Endothelial cell of umbilical vein (primary cell): ENCODE measurements at regions not wholly inside any gene's neighbourhood (a gene's known extent, or its start where the extent isn't known, plus 50 kb on each side); places are given as distances from the start of the nearest gene placed in this dataset.

Experiments used
- BruUV-seq: library from RNA; stranded (reverse); fragments of 400-500 nt; replicated peaks from 2 replicates; lab custom pipeline; 2021; lab: Mats Ljungman, UMichigan
- CTCF ChIA-PET: fragments of 300-600, 350-600 bp; sonication (Branson Sonifier 250); formaldehyde crosslinking; loops from one replicate; lab custom pipeline; 2021; ENCODE audit warnings: antibody characterized with exemption, inconsistent platforms; lab: Charles Lee
- POLR2A ChIA-PET: fragments of 300-600, 350-600 bp; sonication (Branson Sonifier 250); formaldehyde crosslinking; loops from one replicate; lab custom pipeline; 2021; ENCODE audit warnings: antibody characterized with exemption, inconsistent platforms; lab: Charles Lee
- DNase-seq: peaks from one replicate; pipeline ENCODE4 v3.0.0-alpha.2; 2011; ENCODE audit warnings: low read depth, low spot score
- FAIRE-seq: peaks from 2 replicates; lab custom pipeline; 2011; peaks lifted over from hg19 to GRCh38; lab: Jason Lieb, UNC
- H2AFZ ChIP-seq: 2 replicates; pipeline ENCODE4 v1.6.0; 2012; ENCODE audit warnings: low read depth, low read length, control low read depth, inconsistent platforms
- H3K27ac ChIP-seq: 2 replicates; pipeline ENCODE4 v1.5.1; 2011; ENCODE audit warnings: low read depth, mild to moderate bottlenecking, control low read depth, low read length, moderate library complexity; ENCODE audit not compliant: insufficient read depth
- H3K27me3 ChIP-seq, 2 experiments: 2 replicates each; pipeline versions ENCODE4 v1.6.0 to v1.6.1; 2011; ENCODE audit warnings: low read length in 2 of 2, mixed read lengths in 1 of 2; ENCODE audit not compliant: control insufficient read depth in 2 of 2, insufficient read depth in 2 of 2
- H3K36me3 ChIP-seq, 2 experiments: 2 replicates in 1 of 2; 3 replicates in 1 of 2; pipeline ENCODE4 v1.5.1; 2011; ENCODE audit warnings: low read length in 2 of 2, mild to moderate bottlenecking in 1 of 2, moderate library complexity in 1 of 2; ENCODE audit not compliant: control insufficient read depth in 2 of 2, insufficient read depth in 2 of 2; ENCODE audit errors: extremely low read depth in 1 of 2
- H3K4me1 ChIP-seq: 3 replicates; pipeline ENCODE4 v1.5.1; 2011; ENCODE audit warnings: mild to moderate bottlenecking, low read length; ENCODE audit not compliant: control insufficient read depth, insufficient read depth; ENCODE audit errors: extremely low read depth
- H3K4me2 ChIP-seq: 2 replicates; pipeline ENCODE4 v1.6.1; 2011; ENCODE audit warnings: low read length, control low read depth, mixed read lengths; ENCODE audit not compliant: insufficient read depth
- H3K4me3 ChIP-seq, 3 experiments: fragments of 200-600 bp in 1 of 3; sonication (generic), shearing (Covaris generic) in 1 of 3; replicated peaks in 1 of 3; 2 replicates each; pipeline ENCODE4 v1.5.1; 2011 to 2016; ENCODE audit warnings: control low read depth in 3 of 3, low read length in 3 of 3, mild to moderate bottlenecking in 2 of 3, inconsistent platforms in 1 of 3, low read depth in 1 of 3, moderate library complexity in 1 of 3; ENCODE audit not compliant: insufficient read depth in 1 of 3
- H3K79me2 ChIP-seq: 2 replicates; pipeline ENCODE4 v1.6.0; 2012; ENCODE audit warnings: low read length, inconsistent platforms; ENCODE audit not compliant: control insufficient read depth, insufficient read depth
- H3K9ac ChIP-seq: replicated peaks from 2 replicates; pipeline ENCODE3; 2011; ENCODE audit warnings: low read length, control low read depth; ENCODE audit not compliant: insufficient read depth; ENCODE audit errors: extremely low read depth
- H3K9me1 ChIP-seq: replicated peaks from 3 replicates; pipeline ENCODE4 v1.6.0; 2011; ENCODE audit warnings: mild to moderate bottlenecking, low read length; ENCODE audit not compliant: control insufficient read depth, insufficient read depth; ENCODE audit errors: extremely low read depth
- H3K9me3 ChIP-seq: replicated peaks from 2 replicates; pipeline ENCODE4 v1.5.1; 2012; ENCODE audit warnings: low read length, inconsistent platforms; ENCODE audit not compliant: control insufficient read depth, insufficient read depth
- H4K20me1 ChIP-seq: replicated peaks from 2 replicates; pipeline ENCODE3; 2011; ENCODE audit warnings: mild to moderate bottlenecking, low read length; ENCODE audit not compliant: control insufficient read depth, insufficient read depth; ENCODE audit errors: extremely low read depth
- EZH2 ChIP-seq: IDR thresholded peaks from 2 replicates; pipeline ENCODE4 v1.6.1; 2012; ENCODE audit warnings: borderline replicate concordance, low read depth, mild to moderate bottlenecking, moderate library complexity, low read length, inconsistent platforms; ENCODE audit not compliant: severe bottlenecking
- FOS ChIP-seq: IDR thresholded peaks from 2 replicates; pipeline ENCODE4 v1.6.1; 2011; ENCODE audit warnings: mild to moderate bottlenecking, low read length, moderate library complexity, borderline replicate concordance; ENCODE audit not compliant: insufficient read depth
- GATA2 ChIP-seq: IDR thresholded peaks from 2 replicates; pipeline ENCODE4 v1.7.0; 2011; ENCODE audit warnings: low read depth, mild to moderate bottlenecking, moderate library complexity, mixed read lengths, low read length; ENCODE audit not compliant: insufficient read length, insufficient read depth
- JUN ChIP-seq: IDR thresholded peaks from 2 replicates; pipeline ENCODE4 v1.6.1; 2011; ENCODE audit warnings: borderline replicate concordance, low read depth; ENCODE audit not compliant: insufficient read length, insufficient read depth
- MYC ChIP-seq: IDR thresholded peaks from one replicate; pipeline ENCODE4 v1.6.1; 2011; ENCODE audit warnings: mild to moderate bottlenecking, low read depth, low read length
- POLR2A ChIP-seq: IDR thresholded peaks from 2 replicates; pipeline ENCODE4 v1.6.1; 2012; ENCODE audit warnings: low read depth, mild to moderate bottlenecking, control low read depth, low read length
- POLR2AphosphoS5 ChIP-seq: IDR thresholded peaks from 2 replicates; pipeline ENCODE4 v1.6.1; 2012; ENCODE audit warnings: low read depth, mild to moderate bottlenecking, control low read depth, low read length, moderate library complexity; ENCODE audit not compliant: insufficient read depth
- dilution Hi-C: fragments of 300-500 bp; cut with MboI; formaldehyde crosslinking; loops from one replicate; pipeline ENCODE4 v1.15.0; 2019; ENCODE audit warnings: low sequenced_read_pairs; ENCODE audit not compliant: extremely low pct_ligation_motif_present
- intact Hi-C: fragments of 100-400 bp; cut with micrococcal nuclease; formaldehyde crosslinking; loops from one replicate; pipeline ENCODE4 v1.10.0; 2022
- TF ChIP-seq, protein P1 (sequence below), 2 donors: IDR thresholded peaks; 1 replicate in 1 of 2; 2 replicates in 1 of 2; pipeline ENCODE4 v1.5.1; 2011; ENCODE audit warnings: low read length in 2 of 2, mild to moderate bottlenecking in 2 of 2, moderate library complexity in 2 of 2, control low read depth in 1 of 2, inconsistent platforms in 1 of 2, low read depth in 1 of 2; ENCODE audit not compliant: insufficient read depth in 1 of 2; ENCODE audit errors: extremely low read depth in 1 of 2
- TF ChIP-seq, protein P2 (sequence below): IDR thresholded peaks from 2 replicates; pipeline ENCODE4 v1.6.1; 2011; ENCODE audit not compliant: insufficient read depth, insufficient read length

DNA sequence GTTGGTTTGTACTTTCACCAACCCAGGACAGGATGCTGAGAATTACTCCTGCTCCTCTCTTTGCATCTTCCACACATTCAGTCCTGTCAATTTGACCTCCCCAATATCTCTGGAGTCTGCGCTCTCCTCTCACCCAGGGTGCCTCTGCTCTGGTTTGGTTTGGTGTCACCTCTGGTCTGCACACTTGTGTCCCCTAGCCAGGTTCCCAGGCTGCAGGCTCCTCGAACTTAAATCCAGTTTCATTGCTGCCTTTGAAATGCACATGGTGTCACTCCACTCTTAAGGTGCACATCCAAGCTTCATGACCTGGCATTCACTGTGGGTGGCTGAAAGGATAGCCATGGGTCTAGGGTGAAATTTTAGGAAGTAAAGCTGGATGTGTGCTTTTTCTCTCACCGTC is 271.6 kb downstream of the RPS24 start:
- intact Hi-C loops (no loop called here), dilution Hi-C loops (no loop called here)
- no peaks in the 10 kb centered on the region for H3K36me3 ChIP-seq
- H3K9me1 ChIP-seq: no peaks in the 10 kb centered on the region
- peaks cover 7% of the 10 kb centered on the region for H3K4me1 ChIP-seq
- peaks cover 8 to 14% of the 10 kb centered on the region in 2 experiments for H3K27me3 ChIP-seq
- DNase-seq (no peak), FAIRE-seq (no peak)
- H3K4me2 ChIP-seq: no peak overlapping the region
- CTCF ChIA-PET: interaction anchor here (0.6 to 2.9 kb wide), 8 partner anchors 12 to 891 kb away, joined by 3 to 12 read pairs (median 4); no protein-coding TSS in a partner anchor
- no peaks in the 10 kb centered on the region for H3K79me2 ChIP-seq
- H3K9ac ChIP-seq: no peak overlapping the region
- no peak for TF ChIP-seq POLR2A
- no peak for TF ChIP-seq FOS
- TF ChIP-seq, protein P1, sequence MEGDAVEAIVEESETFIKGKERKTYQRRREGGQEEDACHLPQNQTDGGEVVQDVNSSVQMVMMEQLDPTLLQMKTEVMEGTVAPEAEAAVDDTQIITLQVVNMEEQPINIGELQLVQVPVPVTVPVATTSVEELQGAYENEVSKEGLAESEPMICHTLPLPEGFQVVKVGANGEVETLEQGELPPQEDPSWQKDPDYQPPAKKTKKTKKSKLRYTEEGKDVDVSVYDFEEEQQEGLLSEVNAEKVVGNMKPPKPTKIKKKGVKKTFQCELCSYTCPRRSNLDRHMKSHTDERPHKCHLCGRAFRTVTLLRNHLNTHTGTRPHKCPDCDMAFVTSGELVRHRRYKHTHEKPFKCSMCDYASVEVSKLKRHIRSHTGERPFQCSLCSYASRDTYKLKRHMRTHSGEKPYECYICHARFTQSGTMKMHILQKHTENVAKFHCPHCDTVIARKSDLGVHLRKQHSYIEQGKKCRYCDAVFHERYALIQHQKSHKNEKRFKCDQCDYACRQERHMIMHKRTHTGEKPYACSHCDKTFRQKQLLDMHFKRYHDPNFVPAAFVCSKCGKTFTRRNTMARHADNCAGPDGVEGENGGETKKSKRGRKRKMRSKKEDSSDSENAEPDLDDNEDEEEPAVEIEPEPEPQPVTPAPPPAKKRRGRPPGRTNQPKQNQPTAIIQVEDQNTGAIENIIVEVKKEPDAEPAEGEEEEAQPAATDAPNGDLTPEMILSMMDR (IDR thresholded peaks at IDR 0.05; ENCODE audit: extremely low read depth in 1 of 2, insufficient read depth in 1 of 2, low read depth in 1 of 2, low read length in 2 of 2): no peak
- no peak overlapping the region for H2AFZ ChIP-seq
- H4K20me1 ChIP-seq: no peaks in the 10 kb centered on the region
- no peak overlapping the region for H3K27ac ChIP-seq
- no peaks in the 10 kb centered on the region for H3K9me3 ChIP-seq
- no TSS peak for BruUV-seq
- H3K4me3 ChIP-seq: no peak overlapping the region
- POLR2A ChIA-PET: no interaction called here

DNA sequence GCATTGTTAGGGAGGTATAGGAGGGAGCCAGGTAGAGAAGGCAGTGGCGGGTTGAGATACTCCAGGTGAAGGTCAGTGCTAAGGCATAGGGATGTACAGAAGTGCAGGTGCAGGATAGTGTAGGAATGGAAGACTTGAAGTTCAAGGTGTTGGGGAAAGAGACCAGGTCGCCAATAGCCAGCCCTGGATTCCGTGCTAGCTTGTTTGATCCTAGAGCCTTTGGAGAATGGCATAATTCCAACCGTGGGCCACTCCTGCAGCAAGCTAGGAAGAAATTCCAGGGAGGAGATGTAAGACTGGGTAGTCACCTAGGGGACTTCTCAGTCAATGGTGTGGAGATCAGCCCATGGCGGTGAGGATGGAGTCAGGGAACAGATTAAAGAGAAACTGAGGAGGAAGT is 272.7 kb downstream of the RPS24 start:
- intact Hi-C loops (no loop called here), dilution Hi-C loops (no loop called here)
- Histone ChIP-seq H3K79me2 (no peaks in the 10 kb centered on the region), H3K4me3 (no peak overlapping the region), H3K4me2 (no peak overlapping the region), H3K9ac (no peak overlapping the region), H3K36me3 (no peaks in the 10 kb centered on the region), H3K27me3 (peaks cover 8 to 14% of the 10 kb centered on the region in 2 experiments), H4K20me1 (no peaks in the 10 kb centered on the region), H3K9me3 (no peaks in the 10 kb centered on the region), H3K27ac (no peak overlapping the region), H2AFZ (no peak overlapping the region), H3K9me1 (no peaks in the 10 kb centered on the region), H3K4me1 (peaks cover 7% of the 10 kb centered on the region)
- FAIRE-seq: no peak
- DNase-seq: no peak
- ChIA-PET CTCF (interaction anchor here (1.0 to 1.1 kb wide), 3 partner anchors 13 to 259 kb away, joined by 4 read pairs; no protein-coding TSS in a partner anchor), POLR2A (no interaction called here)
- BruUV-seq: no TSS peak
- TF ChIP-seq POLR2AphosphoS5: no peak
- TF ChIP-seq JUN: no peak
- no peak for TF ChIP-seq GATA2
- no peak for TF ChIP-seq EZH2
- no peak for TF ChIP-seq MYC
- TF ChIP-seq, protein P1 (IDR thresholded peaks at IDR 0.05; ENCODE audit: extremely low read depth in 1 of 2, insufficient read depth in 1 of 2, low read depth in 1 of 2, low read length in 2 of 2): no peak
- no peak for TF ChIP-seq FOS
- TF ChIP-seq POLR2A: no peak
- TF ChIP-seq, protein P2, sequence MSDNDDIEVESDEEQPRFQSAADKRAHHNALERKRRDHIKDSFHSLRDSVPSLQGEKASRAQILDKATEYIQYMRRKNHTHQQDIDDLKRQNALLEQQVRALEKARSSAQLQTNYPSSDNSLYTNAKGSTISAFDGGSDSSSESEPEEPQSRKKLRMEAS: no peak
